PC-9 (cell line): ENCODE measurements at regions not wholly inside any gene's neighbourhood (a gene's known extent, or its start where the extent isn't known, plus 50 kb on each side); places are given as distances from the start of the nearest gene placed in this dataset.
A peak's percentile ranks its signal among the peaks of the same experiment; 100 is the strongest.

ENCODE experiments used
- BruUV-seq: library from RNA; stranded (reverse); fragments of 400-500 nt; replicated peaks from 2 replicates; lab custom pipeline; 2021; lab: Mats Ljungman, UMichigan
- CTCF ChIA-PET: fragments of 300-600 bp; sonication (Branson Sonifier 250); formaldehyde crosslinking; loops from one replicate; lab custom pipeline; 2022; ENCODE audit warnings: antibody characterized with exemption; lab: Charles Lee
- POLR2A ChIA-PET: fragments of 300-600 bp; sonication (Branson Sonifier 250); formaldehyde crosslinking; loops from one replicate; lab custom pipeline; 2022; ENCODE audit warnings: antibody characterized with exemption; ENCODE audit not compliant: unreplicated experiment; lab: Charles Lee
- DNase-seq, 2 experiments: peaks; one replicate each; pipeline versions ENCODE4 v3.0.0 to v3.0.0-alpha.2; 2015 to 2022; ENCODE audit warnings: mixed read lengths in 1 of 2
- H2AFZ ChIP-seq: fragments of 200-600 bp; sonication (generic); 2 replicates; pipeline ENCODE4 v1.8.1; 2017; ENCODE audit warnings: antibody characterized with exemption
- H3F3A ChIP-seq: fragments of 200-600 bp; sonication (generic); 2 replicates; pipeline ENCODE4 v1.8.1; 2017; ENCODE audit warnings: antibody characterized with exemption, mild to moderate bottlenecking, low read depth; ENCODE audit not compliant: insufficient read depth
- H3K27ac ChIP-seq: fragments of 200-600 bp; sonication (generic); 2 replicates; pipeline ENCODE4 v1.6.1; 2016; ENCODE audit warnings: mixed run types
- H3K27me3 ChIP-seq: fragments of 200-600 bp; sonication (generic); 2 replicates; pipeline ENCODE4 v1.6.1; 2016; ENCODE audit warnings: low read depth, mixed run types; ENCODE audit not compliant: insufficient read depth
- H3K36me3 ChIP-seq: fragments of 200-600 bp; sonication (generic); 2 replicates; pipeline ENCODE4 v1.6.1; 2016; ENCODE audit warnings: low read depth, mixed run types
- H3K4me1 ChIP-seq: fragments of 200-600 bp; sonication (generic); replicated peaks from 2 replicates; pipeline ENCODE4 v1.6.1; 2016; ENCODE audit warnings: mixed run types; ENCODE audit not compliant: insufficient read depth
- H3K4me2 ChIP-seq: fragments of 200-600 bp; sonication (generic); 2 replicates; pipeline ENCODE4 v1.6.1; 2017; ENCODE audit warnings: mixed run types
- H3K4me3 ChIP-seq: fragments of 200-600 bp; sonication (generic); 2 replicates; pipeline ENCODE4 v1.6.1; 2016; ENCODE audit warnings: mixed run types
- H3K79me2 ChIP-seq: fragments of 200-600 bp; sonication (generic); 2 replicates; pipeline ENCODE4 v1.6.1; 2017; ENCODE audit warnings: low read depth, mixed run types
- H3K9me2 ChIP-seq: fragments of 200-600 bp; sonication (generic); 2 replicates; pipeline ENCODE4 v1.8.1; 2017; ENCODE audit warnings: mild to moderate bottlenecking; ENCODE audit not compliant: insufficient read depth
- H3K9me3 ChIP-seq: fragments of 200-600 bp; sonication (generic); 2 replicates; pipeline ENCODE4 v1.8.1; 2016; ENCODE audit warnings: low read depth; ENCODE audit not compliant: insufficient read depth
- H4K20me1 ChIP-seq: fragments of 200-600 bp; sonication (generic); 2 replicates; pipeline ENCODE4 v1.8.1; 2017; ENCODE audit not compliant: insufficient read depth
- EZH2 ChIP-seq: fragments of 200-600 bp; sonication (generic); IDR thresholded peaks from 2 replicates; pipeline ENCODE4 v1.8.0; 2017; ENCODE audit warnings: antibody characterized with exemption, low read depth
- intact Hi-C: fragments of 100-400 bp; cut with micrococcal nuclease; formaldehyde crosslinking; loops from one replicate; pipeline ENCODE4 v1.10.0; 2022; ENCODE audit not compliant: unreplicated experiment
- TF ChIP-seq, protein P1 (sequence below): fragments of 200-600 bp; sonication (generic); conservative IDR thresholded peaks from 2 replicates; pipeline ENCODE4 v1.6.1; 2017; ENCODE audit warnings: mixed run types, antibody characterized with exemption, mild to moderate bottlenecking, moderate library complexity

DNA sequence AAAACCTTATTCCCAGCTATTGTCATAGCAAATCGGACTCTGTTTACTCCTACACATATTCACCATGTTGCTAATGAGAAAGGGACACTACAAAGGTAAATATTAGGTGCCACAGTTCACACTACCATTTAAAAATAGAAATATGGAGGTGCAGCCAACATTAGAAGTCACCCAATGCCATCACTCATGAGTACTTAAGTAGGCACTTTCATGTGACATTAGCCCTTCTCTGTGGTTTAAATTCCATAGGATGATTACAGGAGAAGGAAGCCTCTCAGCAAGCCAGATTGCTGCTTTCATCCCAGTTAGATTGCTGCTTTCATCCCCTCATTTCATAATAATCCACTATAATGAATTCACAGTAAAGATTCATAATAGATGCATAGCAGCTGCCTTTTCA, 376.8 kb upstream of the ALCAM start:
- no peak for DNase-seq
- no peaks in the 10 kb centered on the region for H3K79me2 ChIP-seq
- intact Hi-C loops: no loop called here
- no peaks in the 10 kb centered on the region for H4K20me1 ChIP-seq
- POLR2A ChIA-PET: no interaction called here
- no peaks in the 10 kb centered on the region for H3F3A ChIP-seq
- H3K9me3 ChIP-seq: no peaks in the 10 kb centered on the region
- no peak overlapping the region for H3K4me2 ChIP-seq
- H3K36me3 ChIP-seq: no peaks in the 10 kb centered on the region
- no TSS peak for BruUV-seq
- no peaks in the 10 kb centered on the region for H3K9me2 ChIP-seq
- TF ChIP-seq, protein P1, sequence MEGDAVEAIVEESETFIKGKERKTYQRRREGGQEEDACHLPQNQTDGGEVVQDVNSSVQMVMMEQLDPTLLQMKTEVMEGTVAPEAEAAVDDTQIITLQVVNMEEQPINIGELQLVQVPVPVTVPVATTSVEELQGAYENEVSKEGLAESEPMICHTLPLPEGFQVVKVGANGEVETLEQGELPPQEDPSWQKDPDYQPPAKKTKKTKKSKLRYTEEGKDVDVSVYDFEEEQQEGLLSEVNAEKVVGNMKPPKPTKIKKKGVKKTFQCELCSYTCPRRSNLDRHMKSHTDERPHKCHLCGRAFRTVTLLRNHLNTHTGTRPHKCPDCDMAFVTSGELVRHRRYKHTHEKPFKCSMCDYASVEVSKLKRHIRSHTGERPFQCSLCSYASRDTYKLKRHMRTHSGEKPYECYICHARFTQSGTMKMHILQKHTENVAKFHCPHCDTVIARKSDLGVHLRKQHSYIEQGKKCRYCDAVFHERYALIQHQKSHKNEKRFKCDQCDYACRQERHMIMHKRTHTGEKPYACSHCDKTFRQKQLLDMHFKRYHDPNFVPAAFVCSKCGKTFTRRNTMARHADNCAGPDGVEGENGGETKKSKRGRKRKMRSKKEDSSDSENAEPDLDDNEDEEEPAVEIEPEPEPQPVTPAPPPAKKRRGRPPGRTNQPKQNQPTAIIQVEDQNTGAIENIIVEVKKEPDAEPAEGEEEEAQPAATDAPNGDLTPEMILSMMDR: no peak
- no peak for TF ChIP-seq EZH2
- H3K27ac ChIP-seq: no peak overlapping the region
- CTCF ChIA-PET: no interaction called here
- H2AFZ ChIP-seq: no peak overlapping the region
- no peaks in the 10 kb centered on the region for H3K4me1 ChIP-seq
- H3K4me3 ChIP-seq: no peak overlapping the region
- no peaks in the 10 kb centered on the region for H3K27me3 ChIP-seq

DNA sequence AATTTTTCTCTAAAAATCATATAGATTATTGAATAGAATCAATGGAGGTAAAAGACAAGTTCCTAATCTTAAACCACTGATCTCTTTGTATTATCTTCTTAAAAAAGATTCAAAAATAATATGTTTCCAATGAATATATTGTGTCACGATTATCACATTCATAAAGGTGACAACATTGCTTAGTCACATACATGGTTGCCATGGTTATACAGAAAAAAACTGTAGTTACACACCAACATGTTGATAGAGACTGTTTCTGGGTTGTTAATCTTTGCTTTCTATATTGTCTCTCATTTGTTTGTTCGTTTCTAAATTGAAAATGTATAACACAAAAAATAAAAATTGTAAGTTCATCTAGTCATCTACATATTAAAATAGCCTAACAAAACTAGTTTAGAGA, 376.0 kb upstream of the ALCAM start:
- no peaks in the 10 kb centered on the region for H3F3A ChIP-seq
- no peak overlapping the region for H3K4me3 ChIP-seq
- H3K9me2 ChIP-seq: no peaks in the 10 kb centered on the region
- no peak for DNase-seq
- no peak overlapping the region for H3K27ac ChIP-seq
- H3K79me2 ChIP-seq: no peaks in the 10 kb centered on the region
- no peaks in the 10 kb centered on the region for H4K20me1 ChIP-seq
- no peaks in the 10 kb centered on the region for H3K27me3 ChIP-seq
- H3K36me3 ChIP-seq: no peaks in the 10 kb centered on the region
- no peak for TF ChIP-seq EZH2
- TF ChIP-seq, protein P1: no peak
- H3K4me1 ChIP-seq: no peaks in the 10 kb centered on the region
- CTCF ChIA-PET: no interaction called here
- BruUV-seq: no TSS peak
- no peak overlapping the region for H3K4me2 ChIP-seq
- intact Hi-C loops: no loop called here
- POLR2A ChIA-PET: no interaction called here
- peak overlapping the region; percentile 14; the same call in 1 of the 2 replicates for H2AFZ ChIP-seq
- no peaks in the 10 kb centered on the region for H3K9me3 ChIP-seq

DNA sequence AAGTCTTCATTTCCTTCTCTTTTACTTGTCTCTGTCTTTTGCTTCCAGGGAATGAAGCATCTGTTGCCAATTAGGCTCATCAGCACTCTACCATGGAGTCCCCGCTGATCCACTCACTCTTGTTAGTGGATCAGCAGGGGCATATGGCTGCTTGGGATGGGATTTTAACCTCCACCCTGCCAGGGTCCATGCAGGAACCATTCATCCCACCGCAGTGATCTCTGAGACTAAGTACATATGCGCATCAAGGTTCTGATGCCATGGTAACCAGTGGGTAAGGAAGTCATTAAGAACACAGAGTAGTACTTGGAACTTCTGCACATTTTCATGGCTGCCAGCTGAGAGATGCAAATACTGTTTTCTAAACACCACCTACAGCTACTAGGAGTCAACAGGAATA, 374.0 kb upstream of the ALCAM start:
- Histone ChIP-seq H3K27me3 (no peaks in the 10 kb centered on the region), H3F3A (no peaks in the 10 kb centered on the region), H3K4me3 (no peak overlapping the region), H2AFZ (no peak overlapping the region; the same call in 1 of the 2 replicates), H3K4me2 (no peak overlapping the region), H3K79me2 (no peaks in the 10 kb centered on the region), H4K20me1 (no peaks in the 10 kb centered on the region), H3K4me1 (no peaks in the 10 kb centered on the region), H3K9me3 (no peaks in the 10 kb centered on the region), H3K36me3 (no peaks in the 10 kb centered on the region), H3K9me2 (no peaks in the 10 kb centered on the region), H3K27ac (no peak overlapping the region)
- intact Hi-C loops: no loop called here
- BruUV-seq: no TSS peak
- ChIA-PET POLR2A (no interaction called here), CTCF (no interaction called here)
- no peak for DNase-seq
- TF ChIP-seq EZH2: no peak
- TF ChIP-seq, protein P1: no peak
